ENCODE measurements at regions not wholly inside any gene's neighbourhood (a gene's known extent, or its start where the extent isn't known, plus 50 kb on each side); places are given as distances from the start of the nearest gene placed in this dataset.

- intact Hi-C loops (cut with micrococcal nuclease) = no loop called here
- Histone ChIP-seq H2AFZ (ENCODE audit: low read depth, low read length) (no peak overlapping the region), H3K27ac (ENCODE audit: insufficient read depth, low read depth, low read length) (no peak overlapping the region), H3K79me2 (ENCODE audit: control insufficient read depth, insufficient read depth, low read length) (no peaks in the 10 kb centered on the region), H3K36me3 (ENCODE audit: control insufficient read depth in 2 of 2, extremely low read depth in 1 of 2, insufficient read depth in 2 of 2, low read length in 2 of 2) (no peaks in the 10 kb centered on the region), H3K27me3 (ENCODE audit: control insufficient read depth in 2 of 2, insufficient read depth in 2 of 2, low read length in 2 of 2) (peaks cover 0 to 4% of the 10 kb centered on the region in 2 experiments), H3K4me2 (ENCODE audit: insufficient read depth, low read length) (no peak overlapping the region), H4K20me1 (replicated peaks; ENCODE audit: control insufficient read depth, extremely low read depth, insufficient read depth, low read length) (no peaks in the 10 kb centered on the region), H3K9me1 (replicated peaks; ENCODE audit: control insufficient read depth, extremely low read depth, insufficient read depth, low read length) (no peaks in the 10 kb centered on the region), H3K4me3 (replicated peaks in 1 of 3; ENCODE audit: insufficient read depth in 1 of 3, low read depth in 1 of 3, low read length in 3 of 3) (no peak overlapping the region), H3K9me3 (replicated peaks; ENCODE audit: control insufficient read depth, insufficient read depth, low read length) (no peaks in the 10 kb centered on the region), H3K9ac (replicated peaks; ENCODE audit: extremely low read depth, insufficient read depth, low read length) (no peak overlapping the region), H3K4me1 (ENCODE audit: control insufficient read depth, extremely low read depth, insufficient read depth, low read length) (no peaks in the 10 kb centered on the region)
- dilution Hi-C loops (cut with MboI; ENCODE audit: extremely low pct_ligation_motif_present, low sequenced_read_pairs) = no loop called here
- ChIA-PET POLR2A (no interaction called here), CTCF (no interaction called here)
- no peak for DNase-seq (ENCODE audit: low read depth, low spot score)
- no peak for TF ChIP-seq FOS (IDR thresholded peaks at IDR 0.05; ENCODE audit: borderline replicate concordance, insufficient read depth, low read length)
- no peak for TF ChIP-seq POLR2A (IDR thresholded peaks at IDR 0.05; ENCODE audit: low read depth, low read length)
- TF ChIP-seq MAX (IDR thresholded peaks at IDR 0.05; ENCODE audit: insufficient read depth, insufficient read length) = no peak
- no peak for TF ChIP-seq EZH2 (IDR thresholded peaks at IDR 0.05; ENCODE audit: borderline replicate concordance, low read depth, low read length, severe bottlenecking)
- TF ChIP-seq JUN (IDR thresholded peaks at IDR 0.05; ENCODE audit: borderline replicate concordance, insufficient read depth, insufficient read length, low read depth) = no peak
- TF ChIP-seq GATA2 (IDR thresholded peaks at IDR 0.05; ENCODE audit: insufficient read depth, insufficient read length, low read depth, low read length) = no peak
- no peak for TF ChIP-seq POLR2AphosphoS5 (IDR thresholded peaks at IDR 0.05; ENCODE audit: insufficient read depth, low read depth, low read length)
- no peak for TF ChIP-seq MYC (IDR thresholded peaks at IDR 0.05; ENCODE audit: low read depth, low read length)
- TF ChIP-seq CTCF (IDR thresholded peaks at IDR 0.05; ENCODE audit: extremely low read depth in 1 of 2, insufficient read depth in 1 of 2, low read depth in 1 of 2, low read length in 2 of 2) = no peak
- no peak for FAIRE-seq
- no TSS peak for BruUV-seq (replicated peaks)
Observed at GRCh38 chr14:55927028-55927427, 191.2 kb upstream of the PELI2 start.
